Astrocyte (in vitro differentiated cells and primary cell): ENCODE measurements at regions not wholly inside any gene's neighbourhood (a gene's known extent, or its start where the extent isn't known, plus 50 kb on each side); places are given as distances from the start of the nearest gene placed in this dataset.

Source experiments
- CTCF ChIP-seq: IDR thresholded peaks from 2 replicates; pipeline ENCODE4 v1.5.1; 2011; ENCODE audit warnings: low read depth, mild to moderate bottlenecking, inconsistent platforms, low read length, moderate library complexity; ENCODE audit not compliant: insufficient read depth
- EZH2 ChIP-seq: IDR thresholded peaks from 2 replicates; pipeline ENCODE4 v1.6.1; 2012; ENCODE audit warnings: mild to moderate bottlenecking, low read length, inconsistent platforms; ENCODE audit not compliant: insufficient read depth

- no peak for TF ChIP-seq CTCF
- no peak for TF ChIP-seq EZH2
These were observed 105.0 kb downstream of the BDH1 start for GRCh38 chr3:197450810-197451209.
